ENCODE measurements at regions not wholly inside any gene's neighbourhood (a gene's known extent, or its start where the extent isn't known, plus 50 kb on each side); places are given as distances from the start of the nearest gene placed in this dataset.
A peak's percentile ranks its signal among the peaks of the same experiment; 100 is the strongest.
"Not testable (repeated sequence)": the region's sequence is repeated elsewhere in the genome, so short reads cannot be mapped to it uniquely, and the experiment has no call there.

DNA sequence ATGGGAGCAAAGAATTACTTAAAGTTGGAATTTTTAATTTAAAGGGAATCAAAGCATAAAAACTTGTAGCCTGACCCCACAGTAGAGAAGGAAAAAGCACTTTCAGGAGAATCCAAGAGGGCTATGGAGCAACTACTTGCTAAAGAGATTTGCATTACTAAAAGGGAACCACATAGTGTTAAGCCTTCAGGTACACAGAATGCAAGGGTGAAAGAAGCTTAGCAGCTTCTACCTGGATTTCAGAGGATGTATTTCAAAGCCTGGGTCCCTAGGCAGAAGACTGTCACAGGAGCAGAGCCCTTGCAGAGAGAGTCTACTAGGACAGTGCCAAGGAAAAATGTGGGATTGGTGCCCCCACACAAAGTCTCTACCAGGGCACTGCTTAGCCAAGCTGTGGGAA lies 575.0 kb downstream of the GBE1 start:
- no peak for DNase-seq (ENCODE audit: low spot score)

DNA sequence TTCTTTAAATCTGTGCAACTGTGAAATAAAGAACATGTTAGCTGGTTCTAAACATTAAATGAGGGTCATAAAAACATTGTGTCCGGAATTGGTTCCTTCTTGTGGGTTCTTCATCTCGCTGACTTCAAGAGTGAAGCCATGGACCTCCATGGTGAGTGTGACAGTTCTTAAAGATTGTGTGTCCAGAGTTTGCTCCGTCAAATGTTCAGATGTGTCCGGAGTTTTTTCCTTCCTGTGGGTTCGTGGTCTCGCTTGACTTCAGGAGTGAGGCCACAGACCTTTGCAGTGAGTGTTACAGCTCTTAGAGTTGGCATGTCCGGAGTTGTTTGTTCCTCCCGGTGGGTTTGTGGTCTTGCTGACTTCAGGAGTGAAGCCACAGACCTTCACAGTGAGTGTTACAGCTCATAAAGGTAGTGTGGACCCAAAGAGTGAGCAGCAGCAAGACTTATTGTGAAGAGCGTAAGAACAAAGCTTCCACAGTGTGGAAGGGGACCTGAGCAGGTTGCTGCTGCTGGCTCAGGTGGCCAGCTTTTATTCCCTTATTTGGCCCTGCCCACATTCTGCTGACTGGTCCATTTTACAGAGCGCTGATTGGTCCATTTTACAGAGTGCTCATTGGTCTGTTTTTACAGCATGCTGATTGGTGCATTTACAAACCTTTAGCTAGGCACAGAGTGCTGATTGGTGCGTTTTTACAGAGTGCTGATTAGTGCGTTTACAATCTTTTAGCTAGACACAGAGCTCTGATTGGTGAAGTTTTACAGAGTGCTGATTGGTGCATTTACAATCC lies 579.2 kb downstream of the GBE1 start:
- not testable (repeated sequence) for DNase-seq (ENCODE audit: low spot score)

DNA sequence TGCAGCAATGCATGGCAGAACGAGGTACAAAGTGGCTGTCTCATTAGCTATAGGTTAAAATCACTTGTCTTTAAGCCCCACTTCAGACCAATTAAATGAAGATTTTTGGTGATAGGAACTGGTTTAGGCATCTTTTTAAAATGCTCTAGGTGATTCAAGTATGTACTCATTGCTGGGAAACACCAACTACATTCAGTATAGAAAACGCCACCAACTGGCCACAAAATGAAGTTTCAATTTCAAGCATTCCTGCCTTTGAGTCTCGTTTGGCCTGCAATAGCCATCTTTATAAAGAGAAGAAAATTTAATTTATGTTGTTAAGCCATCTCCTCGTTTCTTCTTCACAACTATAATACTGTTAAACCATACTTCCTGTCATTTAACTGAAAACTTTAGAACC lies 587.9 kb downstream of the GBE1 start:
- DNase-seq (ENCODE audit: low spot score), result peak; percentile 3

- DNase-seq (ENCODE audit: low spot score), result no peak
Measured at GRCh38 chr3:81170298-81170697, 591.1 kb downstream of the GBE1 start.

DNA sequence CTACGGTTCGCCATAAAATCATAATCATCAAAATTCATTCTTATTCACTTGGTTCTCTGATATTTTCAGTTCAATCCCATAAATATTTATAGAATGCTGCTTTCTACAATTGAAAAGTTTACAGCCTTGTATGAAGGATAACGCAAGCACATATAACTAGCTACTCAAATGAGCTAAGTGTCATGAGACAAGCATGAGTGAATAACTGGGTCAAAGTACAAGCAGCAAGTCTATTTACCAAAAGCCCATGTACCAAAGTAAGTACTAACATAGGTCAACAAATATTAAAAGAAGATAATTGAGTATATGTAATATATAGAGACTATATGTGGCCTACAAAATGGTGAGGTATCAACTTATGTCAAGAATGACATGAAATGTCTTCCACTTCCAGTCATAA lies 596.6 kb downstream of the GBE1 start:
- no peak for DNase-seq (ENCODE audit: low spot score)

GRCh38 chr3:81161851-81162250 lies 599.6 kb downstream of the GBE1 start:
- DNase-seq (ENCODE audit: low spot score), result no peak

DNA sequence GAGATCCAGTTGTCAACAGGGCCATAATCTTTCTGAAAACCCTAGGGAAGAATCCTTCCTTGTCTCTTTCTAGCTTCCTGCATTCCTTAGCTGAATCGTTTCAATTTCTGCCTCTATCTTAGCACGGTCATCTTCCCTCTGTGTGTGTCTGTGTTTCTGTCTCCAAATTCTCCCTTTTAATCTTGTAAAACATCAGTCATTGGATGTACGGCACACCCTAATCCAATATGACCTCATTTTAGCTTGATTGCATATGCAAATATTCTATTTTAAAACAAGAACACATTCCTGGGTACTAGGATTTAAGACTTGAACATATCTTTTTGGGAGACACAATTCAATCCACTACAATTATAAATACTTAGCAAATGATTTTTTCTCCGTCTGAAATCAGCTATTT lies 600.3 kb downstream of the GBE1 start:
- no peak for DNase-seq (ENCODE audit: low spot score)

- DNase-seq (ENCODE audit: low spot score), result no peak
Measured at GRCh38 chr3:81154611-81155143, 606.8 kb downstream of the GBE1 start.

- no peak for DNase-seq (ENCODE audit: low spot score)
Measured at GRCh38 chr3:81152156-81152555, 609.3 kb downstream of the GBE1 start.

DNA sequence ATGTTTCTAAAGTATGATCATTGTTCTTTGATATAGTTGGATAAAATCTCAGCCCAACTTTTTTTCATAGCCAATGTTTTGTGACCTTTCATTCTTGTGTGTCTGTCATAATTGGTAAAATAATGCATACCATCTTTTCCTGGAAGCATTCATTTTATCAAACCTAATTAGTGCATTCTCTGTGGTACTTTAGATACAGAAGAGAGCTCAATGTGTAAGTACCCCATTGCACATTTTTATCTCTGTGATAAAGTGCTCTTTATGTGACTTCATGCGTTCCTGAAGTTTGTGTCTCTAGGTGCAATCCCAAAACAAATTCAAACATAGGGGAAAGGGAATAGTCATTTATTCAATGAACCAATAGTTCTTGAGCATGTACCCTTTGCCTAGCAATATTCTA lies 628.5 kb downstream of the GBE1 start:
- DNase-seq (ENCODE audit: low spot score), result no peak

DNA sequence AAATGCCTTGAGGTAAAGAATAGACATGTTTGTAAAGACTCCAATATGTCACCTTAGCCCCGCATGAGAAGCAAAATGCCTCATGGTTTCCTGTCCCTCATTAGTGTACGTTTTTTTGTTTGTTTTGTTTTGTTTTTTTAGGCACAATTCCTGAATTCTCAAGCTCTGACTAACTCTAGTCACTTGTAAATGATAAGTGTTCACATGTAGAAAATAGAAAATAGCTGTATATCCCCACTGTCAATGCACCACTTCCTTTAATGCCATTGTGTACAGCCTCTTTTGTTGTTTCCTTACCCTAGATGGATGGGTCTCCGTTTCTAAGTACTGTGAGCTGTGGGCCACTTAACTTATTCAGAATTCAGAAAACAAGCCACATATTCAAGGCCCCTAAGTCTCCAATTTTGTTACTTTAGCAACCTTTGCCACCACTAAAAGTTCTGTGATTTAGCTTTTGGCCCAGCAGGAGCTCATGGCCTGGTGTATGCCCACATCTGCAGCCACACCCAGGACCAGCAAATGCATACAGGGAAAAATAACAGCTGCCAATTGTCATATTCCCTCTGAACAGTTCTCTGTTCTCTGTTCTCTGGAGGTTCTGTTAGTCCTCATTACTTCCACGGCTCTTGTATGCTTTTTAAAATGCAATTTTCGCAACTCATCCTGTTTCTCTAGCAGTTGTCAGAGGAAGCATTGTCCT lies 655.5 kb downstream of the GBE1 start:
- DNase-seq (ENCODE audit: low spot score), result no peak

- no peak for DNase-seq (ENCODE audit: low spot score)
Measured at GRCh38 chr3:81105206-81105605, 656.2 kb downstream of the GBE1 start.

DNA sequence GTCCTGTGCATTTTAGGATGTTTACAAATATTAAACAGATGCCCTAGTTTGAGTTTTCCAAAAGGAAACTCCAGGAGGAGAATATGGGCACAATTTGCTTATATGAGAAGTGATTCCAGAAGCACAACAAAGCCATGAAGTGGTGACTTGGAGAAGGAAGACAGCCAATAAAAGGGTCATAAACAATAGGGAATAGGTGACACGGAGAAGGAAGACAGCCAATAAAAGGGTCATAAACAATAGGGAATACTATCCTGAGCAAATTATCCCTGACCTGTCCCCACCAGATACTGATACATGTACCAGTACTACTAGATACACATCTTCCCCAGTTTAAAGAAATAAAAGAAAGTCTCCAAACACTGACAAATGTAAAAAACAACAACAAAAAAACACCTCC lies 663.6 kb downstream of the GBE1 start:
- no peak for DNase-seq (ENCODE audit: low spot score)

- DNase-seq (ENCODE audit: low spot score), result no peak
Measured at GRCh38 chr3:81095956-81096355, 665.5 kb downstream of the GBE1 start.

- DNase-seq (ENCODE audit: low spot score), result no peak
Measured at GRCh38 chr3:81094986-81095385, 666.5 kb downstream of the GBE1 start.

GRCh38 chr3:81087607-81088006 lies 673.8 kb downstream of the GBE1 start:
- DNase-seq (ENCODE audit: low spot score), result no peak

- no peak for DNase-seq (ENCODE audit: low spot score)
Measured at GRCh38 chr3:81086348-81086747, 675.1 kb downstream of the GBE1 start.

DNA sequence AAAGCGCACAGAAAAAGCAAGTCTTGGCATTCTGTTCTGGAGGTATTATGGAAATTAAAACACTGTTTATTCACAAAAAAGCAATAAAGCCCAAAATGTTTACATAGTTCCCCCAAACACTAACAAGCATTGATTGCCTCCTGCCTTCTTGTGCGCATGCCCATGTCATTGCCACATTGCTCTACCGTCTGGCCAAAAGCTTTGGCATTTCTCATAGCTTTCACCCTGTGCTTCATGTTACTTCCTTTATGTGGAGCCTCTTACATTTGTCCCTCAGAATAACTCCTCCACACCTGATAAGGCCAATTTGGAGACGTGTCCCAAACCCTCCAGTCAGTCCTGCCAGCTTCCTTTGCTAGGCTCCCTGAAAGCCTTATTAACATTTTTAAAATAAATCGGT lies 680.8 kb downstream of the GBE1 start:
- DNase-seq (ENCODE audit: low spot score), result no peak

DNA sequence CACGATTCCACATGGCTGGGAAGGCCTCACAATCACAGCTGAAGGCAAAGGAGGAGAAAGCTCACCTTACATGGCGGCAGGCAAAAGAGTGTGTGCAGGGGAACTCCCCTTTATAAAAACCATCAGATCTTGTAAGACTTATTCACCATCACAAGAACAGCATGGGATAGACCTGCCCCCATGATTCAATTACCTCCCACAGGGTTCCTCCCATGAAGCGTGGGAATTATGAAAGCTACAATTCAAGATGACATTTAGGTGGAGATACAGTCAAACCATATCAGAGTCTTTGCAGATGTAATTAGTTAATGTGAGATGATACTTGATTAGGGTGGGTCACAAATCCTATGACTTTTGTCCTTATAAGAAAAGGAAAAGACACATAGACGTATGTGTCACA lies 688.9 kb downstream of the GBE1 start:
- DNase-seq (ENCODE audit: low spot score), result no peak

DNA sequence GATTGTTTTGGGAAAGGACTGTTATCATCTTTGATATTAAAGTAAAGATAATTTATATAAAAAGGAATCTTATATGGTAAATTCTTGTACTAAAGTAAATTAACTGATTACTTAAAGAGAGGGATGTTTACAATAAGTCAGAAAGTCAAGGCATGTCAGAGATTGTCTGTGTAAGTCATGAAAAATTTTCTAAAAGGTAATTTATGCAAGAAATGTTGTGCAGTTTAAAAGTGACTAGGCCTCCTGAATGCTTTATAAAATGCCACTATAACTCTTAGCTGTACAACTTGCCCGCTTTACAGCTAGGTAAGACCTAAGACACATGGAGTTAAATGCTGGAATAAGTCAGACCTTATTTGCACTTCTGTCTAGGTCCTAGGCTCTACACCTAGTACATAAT lies 692.9 kb downstream of the GBE1 start:
- no peak for DNase-seq (ENCODE audit: low spot score)

DNA sequence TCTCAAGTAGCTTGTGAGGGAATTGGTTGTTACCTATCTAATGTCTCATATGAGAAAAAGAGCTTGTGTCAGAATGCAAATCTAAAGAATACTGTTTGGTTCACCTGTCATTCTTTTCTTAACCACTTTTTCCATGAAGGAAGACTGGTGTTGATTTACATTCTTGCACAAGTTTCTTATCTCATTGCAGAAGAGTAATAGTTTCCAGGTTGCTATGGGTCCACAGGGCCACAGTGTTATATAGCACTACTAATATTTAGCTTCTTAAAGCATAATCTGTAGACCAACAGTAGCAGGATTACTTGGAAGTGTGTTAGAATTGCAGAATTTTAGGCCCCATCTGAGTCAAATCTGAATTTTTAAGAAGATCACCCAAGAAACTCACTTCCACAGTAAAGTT lies 697.5 kb downstream of the GBE1 start:
- no peak for DNase-seq (ENCODE audit: low spot score)

- not testable (repeated sequence) for DNase-seq (ENCODE audit: low spot score)
Measured at GRCh38 chr3:81051133-81051532, 710.3 kb downstream of the GBE1 start.

DNA sequence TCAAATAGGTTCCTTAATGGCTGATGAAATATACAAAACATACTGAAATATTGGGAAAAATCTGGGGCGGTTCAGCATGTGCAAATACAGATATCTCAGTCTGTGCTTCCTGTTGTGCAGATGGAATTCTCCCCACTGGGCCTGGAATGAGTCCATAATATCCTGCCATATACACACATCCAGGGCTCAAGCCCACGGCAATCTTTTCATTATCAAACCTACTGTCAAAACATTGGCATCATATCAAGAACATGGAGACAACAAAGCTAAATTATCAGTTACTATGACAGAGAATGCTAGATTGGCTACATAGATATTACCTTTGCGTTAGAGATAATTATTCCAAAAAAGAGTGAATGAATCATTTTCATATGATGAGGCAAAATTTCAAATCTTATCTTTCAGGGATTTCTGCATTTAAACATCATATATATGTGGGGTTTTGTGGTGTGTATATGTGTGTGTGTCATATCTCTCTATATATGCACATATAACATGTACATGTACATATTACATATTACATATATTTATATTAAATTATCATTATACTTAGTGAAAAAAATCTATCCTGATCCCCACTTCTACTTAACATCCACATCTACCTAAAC lies 713.3 kb downstream of the GBE1 start:
- DNase-seq (ENCODE audit: low spot score), result no peak
